Smooth muscle cell (in vitro differentiated cells): ENCODE measurements at regions not wholly inside any gene's neighbourhood (a gene's known extent, or its start where the extent isn't known, plus 50 kb on each side); places are given as distances from the start of the nearest gene placed in this dataset.
A peak's percentile ranks its signal among the peaks of the same experiment; 100 is the strongest.

Experiments used
- DNase-seq: peaks from one replicate; lab custom pipeline; 2025; ENCODE audit not compliant: unreplicated experiment; lab: John Stamatoyannopoulos, UW
- H2AFZ ChIP-seq: fragments of 200-600 bp; sonication (generic); 2 replicates; pipeline ENCODE4 v1.6.0; 2016; ENCODE audit warnings: antibody characterized with exemption, low read depth, mild to moderate bottlenecking
- H3F3A ChIP-seq: fragments of 200-600 bp; sonication (generic); 2 replicates; pipeline ENCODE4 v1.6.0; 2017; ENCODE audit warnings: antibody characterized with exemption, low read depth
- H3K27ac ChIP-seq: fragments of 200-600 bp; sonication (generic); 2 replicates; pipeline ENCODE4 v1.5.1; 2016; ENCODE audit warnings: low read depth, mild to moderate bottlenecking
- H3K27me3 ChIP-seq: fragments of 200-600 bp; sonication (generic); 2 replicates; pipeline ENCODE4 v1.6.1; 2016; ENCODE audit warnings: low read depth, mild to moderate bottlenecking
- H3K36me3 ChIP-seq: fragments of 200-600 bp; sonication (generic); 2 replicates; pipeline ENCODE4 v1.5.1; 2016; ENCODE audit warnings: low read depth
- H3K4me1 ChIP-seq: fragments of 200-600 bp; sonication (generic); 2 replicates; pipeline ENCODE4 v1.5.1; 2016; ENCODE audit warnings: low read depth
- H3K4me2 ChIP-seq: fragments of 200-600 bp; sonication (generic); 2 replicates; pipeline ENCODE4 v1.6.0; 2016; ENCODE audit warnings: mild to moderate bottlenecking
- H3K4me3 ChIP-seq: fragments of 200-600 bp; sonication (generic); 2 replicates; pipeline ENCODE4 v1.5.1; 2016; ENCODE audit warnings: mild to moderate bottlenecking
- H3K79me2 ChIP-seq: fragments of 200-600 bp; sonication (generic); 2 replicates; pipeline ENCODE4 v1.6.0; 2016; ENCODE audit warnings: low read depth, mild to moderate bottlenecking
- H3K9ac ChIP-seq: fragments of 200-600 bp; sonication (generic); 2 replicates; pipeline ENCODE4 v1.6.0; 2016; ENCODE audit warnings: low read depth
- H3K9me3 ChIP-seq: fragments of 200-600 bp; sonication (generic); replicated peaks from 2 replicates; pipeline ENCODE4 v1.5.1; 2016; ENCODE audit warnings: low read depth
- H4K20me1 ChIP-seq: fragments of 200-600 bp; sonication (generic); 2 replicates; pipeline ENCODE4 v1.6.0; 2016; ENCODE audit warnings: low read depth
- CTCF ChIP-seq: fragments of 200-600 bp; sonication (generic); IDR thresholded peaks from 2 replicates; pipeline ENCODE4 v1.5.1; 2017; ENCODE audit warnings: borderline replicate concordance, mild to moderate bottlenecking, antibody characterized with exemption; ENCODE audit not compliant: insufficient read depth, poor library complexity, severe bottlenecking
- WGBS: methylation state at CpG from one replicate; pipeline ENCODE4 v1.1.7; 2016; ENCODE audit warnings: low lambda C conversion rate; 5-methylcytosine and 5-hydroxymethylcytosine counted together

GRCh38 chr2:196448407-196449079, 191.0 kb upstream of the CCDC150 start:
- H3K36me3 ChIP-seq, result no peaks in the 10 kb centered on the region
- no peak overlapping the region for H2AFZ ChIP-seq
- no peaks in the 10 kb centered on the region for H3K4me1 ChIP-seq
- 64% methylated on average over 5 of the region's 5 CpGs for WGBS
- H3K79me2 ChIP-seq, result peaks cover 8% of the 10 kb centered on the region
- H3K4me3 ChIP-seq, result no peak overlapping the region
- no peaks in the 10 kb centered on the region for H3K9me3 ChIP-seq
- no peak overlapping the region for H3K9ac ChIP-seq
- no peak overlapping the region for H3K27ac ChIP-seq
- no peaks in the 10 kb centered on the region for H3F3A ChIP-seq
- no peak for DNase-seq
- TF ChIP-seq CTCF, result no peak
- no peaks in the 10 kb centered on the region for H3K27me3 ChIP-seq
- H4K20me1 ChIP-seq, result no peaks in the 10 kb centered on the region
- no peak overlapping the region for H3K4me2 ChIP-seq

DNA sequence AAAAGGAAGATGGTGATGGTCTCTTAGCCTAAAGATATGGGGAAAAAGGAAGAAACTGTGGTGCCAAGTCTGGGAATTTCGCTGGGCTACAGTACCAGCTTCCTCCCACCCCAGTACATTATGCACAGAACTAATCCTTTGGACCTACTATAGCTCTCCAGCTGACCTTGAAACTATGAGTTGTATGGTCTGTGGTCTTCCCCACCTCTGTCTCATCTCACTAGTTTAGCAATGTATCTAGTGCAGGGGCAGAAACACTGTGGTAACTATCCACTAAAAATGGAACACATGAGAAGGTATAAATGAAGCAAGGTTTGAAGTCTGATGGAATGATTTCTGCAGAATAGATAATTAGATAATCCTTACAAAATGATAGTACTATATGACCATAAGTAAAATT, 190.4 kb upstream of the CCDC150 start:
- H3K4me1 ChIP-seq, result no peaks in the 10 kb centered on the region
- no peak for TF ChIP-seq CTCF
- no peaks in the 10 kb centered on the region for H3K27me3 ChIP-seq
- H3K9me3 ChIP-seq, result no peaks in the 10 kb centered on the region
- no peak for DNase-seq
- no peaks in the 10 kb centered on the region for H3F3A ChIP-seq
- H3K27ac ChIP-seq, result no peak overlapping the region
- no peak overlapping the region for H3K9ac ChIP-seq
- WGBS, result 88% methylated on average over 1 of the region's 1 CpG
- no peaks in the 10 kb centered on the region for H4K20me1 ChIP-seq
- H2AFZ ChIP-seq, result no peak overlapping the region
- H3K36me3 ChIP-seq, result no peaks in the 10 kb centered on the region
- H3K4me3 ChIP-seq, result no peak overlapping the region
- H3K79me2 ChIP-seq, result peaks cover 8% of the 10 kb centered on the region
- no peak overlapping the region for H3K4me2 ChIP-seq

DNA sequence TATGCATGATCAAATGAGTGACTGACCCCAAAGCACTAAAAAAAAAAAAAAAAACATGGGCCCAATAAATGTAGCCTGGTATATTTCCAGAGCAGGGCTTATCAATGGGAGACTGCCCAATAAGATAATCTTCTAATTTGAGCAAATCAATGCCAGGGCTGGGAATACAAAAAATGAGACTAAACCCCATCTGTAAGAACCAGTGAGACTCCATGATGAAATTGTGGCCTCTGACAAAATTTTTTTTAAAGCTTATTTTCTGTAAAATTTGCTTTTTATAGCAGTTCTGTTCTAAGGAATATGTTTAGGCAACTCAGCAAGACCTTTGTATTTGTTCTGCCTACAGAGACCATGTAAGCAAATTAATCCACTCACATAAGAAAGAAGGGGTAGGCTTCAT, 186.8 kb upstream of the CCDC150 start:
- no peak overlapping the region for H3K4me3 ChIP-seq
- H3F3A ChIP-seq, result no peaks in the 10 kb centered on the region
- H3K4me2 ChIP-seq, result no peak overlapping the region
- H2AFZ ChIP-seq, result no peak overlapping the region
- H3K4me1 ChIP-seq, result no peaks in the 10 kb centered on the region
- DNase-seq, result no peak
- no peak overlapping the region for H3K9ac ChIP-seq
- H3K36me3 ChIP-seq, result no peaks in the 10 kb centered on the region
- no peaks in the 10 kb centered on the region for H3K27me3 ChIP-seq
- H3K79me2 ChIP-seq, result peaks cover 2% of the 10 kb centered on the region
- TF ChIP-seq CTCF, result no peak
- H3K27ac ChIP-seq, result no peak overlapping the region
- no peaks in the 10 kb centered on the region for H3K9me3 ChIP-seq
- no peaks in the 10 kb centered on the region for H4K20me1 ChIP-seq

DNA sequence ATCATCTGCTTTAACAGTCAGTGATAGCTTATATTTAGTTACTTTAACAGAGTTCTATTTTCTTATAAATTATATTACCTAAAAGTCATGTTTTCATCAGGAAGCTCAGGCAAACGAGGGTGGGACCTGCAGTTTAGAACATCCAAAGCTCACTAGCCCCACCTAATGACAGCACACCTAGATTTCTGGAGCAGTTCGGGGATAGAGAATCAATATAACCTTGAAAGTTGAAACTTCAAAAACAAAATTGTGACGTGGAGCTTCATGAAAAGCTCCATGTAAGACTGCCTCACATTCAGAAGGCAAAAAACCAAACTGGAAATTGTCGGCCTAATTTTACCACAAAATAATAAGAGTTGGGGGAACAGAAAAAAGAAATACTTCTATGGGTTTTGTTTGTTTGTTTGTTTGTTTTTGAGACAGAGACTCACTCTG, 185.9 kb upstream of the CCDC150 start:
- Histone ChIP-seq H3K36me3 (no peaks in the 10 kb centered on the region), H3K79me2 (peaks cover 2% of the 10 kb centered on the region), H3K27ac (no peak overlapping the region), H3K4me2 (no peak overlapping the region), H3K4me1 (no peaks in the 10 kb centered on the region), H4K20me1 (no peaks in the 10 kb centered on the region), H3K9ac (no peak overlapping the region), H3K27me3 (no peaks in the 10 kb centered on the region), H2AFZ (no peak overlapping the region), H3K9me3 (no peaks in the 10 kb centered on the region), H3K4me3 (no peak overlapping the region), H3F3A (no peaks in the 10 kb centered on the region)
- DNase-seq, result no peak
- peak; percentile 53 for TF ChIP-seq CTCF
- WGBS, result 24% methylated on average over 4 of the region's 4 CpGs
